ENCODE measurements at regions not wholly inside any gene's neighbourhood (a gene's known extent, or its start where the extent isn't known, plus 50 kb on each side); places are given as distances from the start of the nearest gene placed in this dataset.
"Not testable (repeated sequence)": the region's sequence is repeated elsewhere in the genome, so short reads cannot be mapped to it uniquely, and the experiment has no call there.

- DNase-seq (ENCODE audit: low read depth): peak; percentile 36
These were observed 378.5 kb downstream of the LMO7 start for GRCh38 chr13:76014406-76015318.

- no peak for DNase-seq (ENCODE audit: low read depth)
These were observed 376.1 kb downstream of the LMO7 start for GRCh38 chr13:76012091-76012721.

- no peak for DNase-seq (ENCODE audit: low read depth)
These were observed 373.2 kb downstream of the LMO7 start for GRCh38 chr13:76009267-76009890.

- no peak for DNase-seq (ENCODE audit: low read depth)
These were observed 368.3 kb downstream of the LMO7 start for GRCh38 chr13:76004416-76004815.

GRCh38 chr13:76000131-76000530, 364.0 kb downstream of the LMO7 start:
- no peak for DNase-seq (ENCODE audit: low read depth)

GRCh38 chr13:75996582-75996981, 360.5 kb downstream of the LMO7 start:
- no peak for DNase-seq (ENCODE audit: low read depth)

- no peak for DNase-seq (ENCODE audit: low read depth)
These were observed 359.8 kb downstream of the LMO7 start for GRCh38 chr13:75995966-75996365.

GRCh38 chr13:75993823-75994222, 357.7 kb downstream of the LMO7 start:
- DNase-seq (ENCODE audit: low read depth): no peak

GRCh38 chr13:75993241-75993640, 357.1 kb downstream of the LMO7 start:
- no peak for DNase-seq (ENCODE audit: low read depth)

GRCh38 chr13:75986818-75987217, 350.7 kb downstream of the LMO7 start:
- no peak for DNase-seq (ENCODE audit: low read depth)

- no peak for DNase-seq (ENCODE audit: low read depth)
These were observed 349.0 kb downstream of the LMO7 start for GRCh38 chr13:75985132-75985531.

GRCh38 chr13:75978818-75979217, 342.7 kb downstream of the LMO7 start:
- DNase-seq (ENCODE audit: low read depth): no peak

- DNase-seq (ENCODE audit: low read depth): peak; percentile 3
These were observed 332.1 kb downstream of the LMO7 start for GRCh38 chr13:75968103-75968838.

- no peak for DNase-seq (ENCODE audit: low read depth)
These were observed 327.2 kb downstream of the LMO7 start for GRCh38 chr13:75963302-75963701.

- no peak for DNase-seq (ENCODE audit: low read depth)
These were observed 325.8 kb downstream of the LMO7 start for GRCh38 chr13:75961911-75962310.

- DNase-seq (ENCODE audit: low read depth): no peak
These were observed 324.4 kb downstream of the LMO7 start for GRCh38 chr13:75960538-75960994.

- DNase-seq (ENCODE audit: low read depth): no peak
These were observed 323.8 kb downstream of the LMO7 start for GRCh38 chr13:75959861-75960481.

- not testable (repeated sequence) for DNase-seq (ENCODE audit: low read depth)
These were observed 317.5 kb downstream of the LMO7 start for GRCh38 chr13:75953589-75953988.

- no peak for DNase-seq (ENCODE audit: low read depth)
These were observed 311.3 kb downstream of the LMO7 start for GRCh38 chr13:75947448-75947847.

GRCh38 chr13:75946536-75947284, 310.6 kb downstream of the LMO7 start:
- no peak for DNase-seq (ENCODE audit: low read depth)
